Effector CD8-positive, alpha-beta T cell (primary cell): ENCODE measurements at regions not wholly inside any gene's neighbourhood (a gene's known extent, or its start where the extent isn't known, plus 50 kb on each side); places are given as distances from the start of the nearest gene placed in this dataset.

Source experiments
- DNase-seq: peaks from one replicate; lab custom pipeline; 2025; lab: John Stamatoyannopoulos, UW

DNA sequence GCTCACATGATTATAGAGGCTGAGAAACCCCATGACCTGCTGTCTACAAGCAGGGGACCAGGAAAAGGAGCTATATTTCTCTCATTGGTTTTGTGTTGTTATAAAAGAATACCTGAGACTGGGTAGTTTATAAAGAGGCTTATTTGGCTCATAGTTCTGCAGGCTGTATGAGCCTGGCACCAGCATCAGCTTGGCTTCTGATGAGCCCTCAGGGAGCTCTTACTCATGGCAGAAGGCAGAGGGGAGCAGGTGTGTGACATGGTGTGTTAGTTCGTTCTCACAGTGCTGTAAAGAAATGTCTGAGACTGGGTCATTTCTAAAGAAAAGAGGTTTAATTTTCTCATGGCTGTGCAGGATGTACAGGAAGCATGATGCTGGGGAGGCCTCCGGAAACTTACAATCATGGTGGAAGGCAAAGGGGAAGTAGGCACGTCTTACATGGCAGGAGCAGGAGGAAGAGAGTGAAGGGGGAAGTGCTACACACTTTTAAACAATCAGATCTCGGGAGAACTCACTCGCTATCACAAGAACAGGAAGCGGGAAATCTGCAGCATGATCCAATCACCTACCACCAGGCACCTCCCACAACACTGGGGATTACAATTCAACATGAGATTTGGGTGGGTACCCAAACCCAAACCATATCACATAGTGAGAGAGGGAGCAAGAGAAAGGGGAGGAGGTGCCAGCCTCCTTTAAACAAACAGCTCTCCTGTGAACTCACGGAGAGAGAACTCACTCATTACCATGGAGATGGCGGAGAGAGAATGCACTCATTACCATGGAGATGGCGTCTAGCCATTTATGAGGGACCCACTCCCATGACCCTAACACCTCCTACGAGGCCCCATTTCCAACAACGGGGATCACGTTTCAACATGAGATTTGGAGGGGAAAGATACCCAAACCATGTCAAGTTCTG, 133.4 kb downstream of the JCAD start:
- no peak for DNase-seq

DNA sequence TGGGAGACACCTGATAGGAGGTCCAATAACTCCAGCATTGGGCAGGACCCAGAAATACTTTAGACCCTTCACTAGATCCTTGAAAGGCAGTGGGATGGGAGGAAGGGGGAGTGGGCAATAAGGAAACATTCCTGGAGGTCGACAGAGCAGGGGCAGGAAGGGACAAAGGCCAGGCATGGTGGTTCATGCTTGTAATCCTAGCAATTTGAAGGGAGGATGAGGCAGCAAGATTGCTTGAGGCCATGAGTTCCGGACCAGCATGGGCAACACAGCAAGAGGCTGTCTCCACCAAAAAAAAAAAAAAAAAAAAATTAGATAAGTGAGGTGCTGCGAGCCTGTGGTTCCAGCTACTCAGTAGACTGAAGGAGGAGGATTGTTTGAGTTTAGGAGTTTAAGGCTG, 134.9 kb downstream of the JCAD start:
- no peak for DNase-seq

DNA sequence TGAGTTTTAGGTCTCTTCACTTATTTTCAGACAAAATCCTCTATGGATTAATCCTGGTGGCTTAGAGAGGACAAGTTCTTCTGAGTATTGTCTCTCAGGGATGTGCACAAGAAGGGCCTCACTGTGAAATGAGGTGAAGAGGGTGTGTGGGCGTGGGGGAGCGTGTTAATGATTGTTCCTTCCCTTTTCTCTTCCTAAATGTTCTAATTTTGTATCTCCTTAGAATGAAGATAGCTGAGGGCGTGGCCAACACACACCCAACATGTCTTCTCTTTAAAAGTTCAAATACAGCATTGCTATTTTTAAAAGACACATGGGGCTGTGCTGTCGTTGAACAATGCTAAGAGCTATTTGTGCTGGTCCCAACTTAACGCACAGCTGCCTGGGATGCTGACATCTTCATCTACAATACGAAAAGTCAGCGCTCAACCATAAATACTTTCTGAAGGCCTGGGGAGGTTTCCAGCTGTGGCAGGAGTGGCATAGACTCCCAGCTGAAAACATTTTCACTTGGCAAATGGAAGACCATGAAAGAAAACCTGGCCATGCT, 135.9 kb downstream of the JCAD start:
- DNase-seq = no peak

DNA sequence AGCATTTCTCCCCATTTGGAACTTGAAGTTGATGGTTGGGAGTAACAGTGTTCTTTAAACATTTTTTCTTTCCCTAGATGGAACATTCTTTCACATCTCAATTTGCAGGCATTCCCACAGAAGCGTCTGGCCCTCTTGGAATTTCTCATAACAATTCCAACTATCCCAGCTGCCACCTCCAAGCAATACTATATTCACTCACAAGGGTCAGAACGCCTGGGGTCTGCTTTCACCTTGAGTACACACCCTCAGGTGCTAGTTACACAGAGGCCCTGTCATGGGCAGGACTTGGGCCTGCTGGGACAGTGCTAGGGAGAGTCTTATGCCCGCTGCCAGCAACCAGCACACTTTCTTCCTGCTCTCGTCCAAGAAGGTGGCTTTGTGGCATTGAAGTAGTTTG, 136.5 kb downstream of the JCAD start:
- DNase-seq = no peak

DNA sequence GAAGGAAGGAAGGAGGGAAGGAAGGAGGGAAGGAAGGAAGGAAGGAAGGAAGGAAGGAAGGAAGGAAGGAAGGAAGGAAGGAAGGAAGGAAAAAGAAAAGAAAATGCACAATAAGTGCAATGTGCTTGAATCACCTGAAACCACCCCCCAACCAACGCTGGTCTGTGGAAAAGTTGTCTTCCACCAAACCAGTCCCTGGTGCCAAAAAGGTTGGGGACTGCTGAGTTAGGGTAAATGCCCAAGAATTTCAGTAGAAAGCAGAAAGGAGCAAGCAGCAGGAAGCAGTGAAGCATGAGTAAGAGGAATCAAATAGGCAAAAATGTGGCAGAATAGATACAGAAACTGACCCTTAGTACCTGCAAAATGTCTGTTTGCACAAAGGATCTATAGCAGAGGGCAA, 137.2 kb downstream of the JCAD start:
- no peak for DNase-seq

DNA sequence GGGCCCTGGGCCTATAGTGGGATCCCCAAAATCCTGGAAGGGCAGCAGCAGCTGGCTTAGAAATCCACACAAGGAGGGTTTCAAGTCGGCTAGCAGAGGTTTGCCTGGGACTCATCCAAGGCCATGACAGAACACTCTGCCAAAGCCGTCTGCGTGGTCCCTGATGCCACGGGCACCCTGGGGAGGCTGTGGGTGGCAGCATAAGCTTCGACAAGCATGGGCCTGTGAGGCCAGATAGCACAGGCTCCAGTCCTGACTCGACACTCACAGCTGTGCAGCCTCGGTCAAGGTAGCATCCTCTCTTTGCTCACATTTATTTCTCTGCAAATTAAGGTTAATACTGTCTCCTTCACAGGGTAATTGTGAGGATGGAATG, 138.3 kb downstream of the JCAD start:
- no peak for DNase-seq

DNA sequence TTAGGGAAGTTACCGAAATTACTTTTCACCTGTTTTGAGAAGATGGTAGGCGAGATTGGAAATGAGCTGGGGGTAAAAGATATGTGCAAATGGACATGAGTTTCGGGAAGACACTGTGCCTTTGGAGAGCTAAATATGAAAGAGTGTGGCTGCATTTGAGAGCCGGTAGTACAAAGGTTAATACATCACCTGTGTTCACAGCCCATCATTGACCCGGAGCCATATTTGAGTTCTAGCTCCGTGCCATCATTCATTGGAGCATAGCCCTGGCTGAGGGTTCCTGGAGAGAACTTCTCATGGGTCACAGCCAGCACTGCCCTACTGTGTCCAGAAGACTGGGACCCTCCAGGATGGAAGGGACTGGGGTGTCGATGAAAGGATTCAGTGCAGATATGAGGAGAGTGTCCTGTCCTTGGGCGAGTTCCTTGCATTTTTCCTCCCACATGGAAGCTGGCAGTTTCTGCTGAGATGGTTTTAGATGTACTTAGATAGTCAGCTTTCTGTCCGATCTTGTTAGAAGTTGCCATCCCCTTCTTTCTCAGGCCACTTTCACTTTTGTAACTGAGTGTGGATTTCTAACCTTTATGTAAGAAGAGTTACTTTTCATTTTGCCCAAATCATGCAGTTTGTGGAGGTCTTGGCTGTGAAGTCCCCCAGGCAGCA, 138.8 kb downstream of the JCAD start:
- DNase-seq = no peak

DNA sequence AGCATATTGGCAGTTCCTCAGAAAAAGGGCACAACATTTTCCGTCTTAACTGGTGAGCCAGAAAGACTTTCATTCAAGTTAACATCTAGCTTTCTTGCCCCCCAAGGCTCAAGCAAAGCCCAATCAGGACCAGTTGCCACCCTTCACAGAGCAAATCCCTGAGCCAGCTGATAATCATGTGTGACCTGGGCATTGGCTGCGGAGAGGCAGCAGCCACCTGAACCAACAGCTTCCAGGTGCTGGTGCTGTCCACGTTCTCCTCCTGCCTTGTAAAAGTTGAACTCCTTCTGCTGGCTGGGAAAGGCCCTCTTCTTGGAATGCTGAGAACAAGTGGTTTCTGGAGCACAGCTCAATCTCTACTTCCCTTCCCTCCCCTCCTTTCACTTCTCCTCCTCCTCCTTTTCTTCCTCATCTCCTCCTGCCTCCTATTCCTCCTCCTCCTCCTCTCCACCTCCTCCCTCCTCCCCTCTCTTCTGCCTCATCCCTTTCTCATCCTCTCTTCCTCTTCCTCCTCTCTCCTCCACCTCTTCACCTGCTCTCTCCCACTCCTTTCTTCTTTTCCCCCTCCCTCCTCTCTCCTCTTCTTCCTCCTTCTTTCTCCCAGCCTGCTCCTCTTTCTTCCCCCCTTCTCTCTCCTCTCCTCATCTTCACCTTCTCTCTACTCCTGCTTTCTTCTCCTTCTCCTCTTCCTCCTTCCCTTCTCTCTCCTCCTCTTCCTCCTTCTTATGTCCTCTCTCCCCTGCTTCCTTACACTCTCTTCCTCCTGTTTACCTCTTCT, 140.6 kb downstream of the JCAD start:
- DNase-seq = no peak

DNA sequence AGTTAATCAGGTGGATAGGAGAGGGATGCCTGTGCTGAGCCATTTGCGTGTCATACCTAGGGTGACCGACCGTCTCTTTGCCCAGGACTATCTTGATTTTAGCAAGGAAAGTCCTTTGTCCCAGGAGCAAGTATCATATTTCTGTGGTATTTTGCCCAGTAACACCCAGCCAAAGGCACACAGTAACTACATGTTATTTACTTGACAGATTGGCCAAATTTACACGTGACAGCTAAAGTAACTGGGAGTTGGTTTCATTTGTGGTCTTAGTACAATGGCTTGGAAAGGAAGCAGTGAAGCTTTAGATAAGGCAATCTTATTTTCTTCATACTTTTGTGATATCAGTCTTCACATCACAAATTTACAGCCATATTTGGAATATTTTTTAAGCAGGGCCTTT, 142.1 kb downstream of the JCAD start:
- DNase-seq = no peak

DNA sequence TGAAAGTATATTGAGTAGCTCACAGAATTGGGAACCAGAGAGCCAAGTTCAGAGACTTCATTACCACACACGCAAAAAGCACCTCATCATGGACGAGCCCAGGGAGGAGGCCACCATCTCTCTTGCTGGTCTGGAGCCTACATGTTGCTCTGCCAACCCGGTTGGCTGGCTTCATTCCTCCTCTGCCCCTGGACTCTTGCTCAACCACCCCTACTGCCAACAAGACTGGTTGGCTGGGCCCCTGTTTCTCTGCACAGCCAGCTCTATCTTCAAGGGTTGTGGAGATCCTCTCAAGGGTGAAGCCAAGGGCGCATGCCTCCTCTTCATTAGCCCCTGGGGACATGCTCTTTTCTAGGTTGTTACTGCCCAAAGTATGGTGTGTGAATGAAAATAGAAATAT, 142.7 kb downstream of the JCAD start:
- no peak for DNase-seq

DNA sequence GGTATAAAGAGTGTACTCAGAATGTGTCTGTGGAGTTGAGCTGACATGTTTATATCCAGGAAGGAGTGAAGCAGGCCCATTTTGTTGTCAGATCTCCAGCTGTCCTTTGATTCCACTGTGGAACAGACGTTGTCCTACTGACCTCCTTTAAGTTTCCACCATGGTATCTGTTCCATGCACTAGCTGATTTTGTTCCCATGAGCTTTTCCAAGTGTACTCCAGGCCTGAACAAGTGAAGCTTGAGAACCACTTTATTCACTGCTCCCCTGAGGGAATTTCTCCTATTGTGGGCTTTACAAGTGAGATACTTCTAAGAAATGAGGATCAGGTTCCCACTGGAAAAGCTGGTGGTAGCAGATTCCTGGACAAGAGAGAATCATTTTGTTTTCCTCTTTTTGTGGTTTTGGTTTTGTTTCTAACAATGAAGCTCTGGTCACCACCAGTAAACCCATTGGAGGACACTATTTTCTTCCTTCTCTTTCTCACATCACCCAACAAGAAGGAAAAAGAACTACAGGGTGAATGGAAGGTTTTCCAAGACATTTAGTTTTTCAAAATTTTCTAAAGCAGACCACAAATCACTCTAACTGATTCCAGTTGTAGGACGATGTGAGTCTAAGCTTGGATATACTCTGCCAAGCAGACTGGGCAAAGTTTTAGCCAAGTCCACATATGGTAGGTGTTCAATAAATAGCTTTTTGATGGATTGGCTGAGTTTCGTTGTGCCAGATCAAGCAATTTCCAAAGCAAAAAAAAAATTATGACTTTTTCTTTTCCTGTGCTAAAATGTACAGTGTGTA, 144.2 kb downstream of the JCAD start:
- DNase-seq = no peak

DNA sequence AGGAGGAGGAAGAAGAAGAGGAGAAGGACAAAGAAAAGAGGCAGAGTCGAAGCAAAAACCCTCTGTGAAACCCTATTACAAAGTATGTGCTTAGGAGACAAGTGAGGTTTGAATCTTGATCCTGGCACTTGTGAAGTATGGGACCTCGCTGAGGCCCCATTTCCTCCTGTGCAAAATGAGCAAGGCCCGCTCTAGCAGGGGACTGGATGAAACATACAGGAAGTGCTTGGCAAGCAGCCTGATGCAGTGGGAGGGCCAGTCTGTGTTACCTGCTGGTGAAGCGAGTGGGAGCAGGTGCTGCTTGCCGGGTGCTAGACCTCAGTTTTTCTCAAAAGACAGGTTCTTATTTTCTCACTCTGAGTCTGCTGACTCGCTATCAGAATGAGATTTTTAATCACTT, 150.4 kb downstream of the JCAD start:
- no peak for DNase-seq

DNA sequence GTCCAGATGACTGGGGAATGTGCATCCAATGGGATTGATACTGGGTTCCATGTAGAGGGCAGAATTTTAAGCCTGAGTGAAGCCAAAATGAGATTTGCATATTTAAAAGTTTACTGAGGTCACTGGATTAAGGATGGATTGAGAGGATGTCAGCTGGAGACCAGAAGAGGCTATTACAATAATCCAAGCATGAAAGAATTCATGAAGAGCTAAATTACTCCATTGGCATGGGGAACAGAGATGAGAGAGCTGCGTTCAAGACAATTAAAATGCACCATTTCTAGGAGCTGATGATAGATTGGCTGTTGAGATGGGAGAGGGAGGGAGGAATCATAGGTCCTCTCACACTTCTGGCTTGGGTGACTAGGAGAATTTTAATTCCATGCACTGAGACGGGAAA, 158.5 kb downstream of the JCAD start:
- no peak for DNase-seq

DNA sequence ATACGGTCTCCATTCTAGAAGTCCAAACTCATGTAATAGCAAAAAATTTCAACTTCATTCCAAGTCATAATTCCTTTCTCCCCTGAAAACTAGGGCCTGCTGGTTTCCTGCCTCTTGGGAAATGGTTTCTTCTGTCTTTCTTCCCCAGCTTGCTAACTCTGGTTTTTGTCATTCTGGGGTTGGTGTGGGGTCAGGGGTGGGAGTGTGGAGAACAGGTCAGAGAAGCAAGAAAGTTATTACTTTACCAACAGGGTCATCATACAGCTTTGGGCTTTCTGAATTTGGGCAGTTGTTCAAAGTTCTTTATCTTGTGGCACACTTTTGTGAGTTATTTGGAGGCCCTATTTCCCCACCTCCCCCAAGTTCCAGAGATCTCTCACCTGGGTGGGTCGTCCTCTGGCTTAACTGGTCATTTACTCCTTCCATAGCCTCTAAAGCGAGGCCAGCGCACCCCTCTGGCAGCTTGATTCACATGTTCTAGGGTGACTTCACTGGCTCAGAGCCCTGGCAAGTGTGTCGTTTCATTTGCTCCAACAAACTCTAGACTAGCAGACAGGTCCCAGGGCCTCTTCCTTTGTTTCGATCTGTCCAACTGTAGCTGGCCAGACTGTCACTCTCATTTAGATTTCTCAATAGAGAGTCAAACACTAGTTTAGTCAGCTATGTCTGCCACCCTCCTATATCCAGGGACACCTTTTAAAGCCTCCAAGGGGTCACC, 161.2 kb downstream of the JCAD start:
- no peak for DNase-seq

DNA sequence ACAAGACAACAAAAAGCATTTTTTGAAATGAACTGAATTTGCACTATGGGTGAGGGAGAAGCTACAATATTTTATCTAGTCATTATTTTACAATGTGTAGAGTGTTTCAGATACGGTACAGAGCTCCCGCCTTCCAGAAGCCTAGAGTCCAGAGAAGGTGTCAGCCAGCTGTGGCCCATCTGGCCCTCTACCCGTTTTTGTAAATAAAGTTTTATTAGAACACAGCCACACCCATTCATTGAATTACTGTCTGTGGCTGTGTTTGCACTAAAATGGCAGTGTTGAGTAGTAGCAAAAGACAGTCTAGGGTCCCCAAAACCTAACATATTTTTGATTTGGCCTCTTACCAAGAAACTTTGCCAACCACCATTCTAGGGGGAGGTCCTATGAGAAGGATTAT, 162.0 kb downstream of the JCAD start:
- no peak for DNase-seq

DNA sequence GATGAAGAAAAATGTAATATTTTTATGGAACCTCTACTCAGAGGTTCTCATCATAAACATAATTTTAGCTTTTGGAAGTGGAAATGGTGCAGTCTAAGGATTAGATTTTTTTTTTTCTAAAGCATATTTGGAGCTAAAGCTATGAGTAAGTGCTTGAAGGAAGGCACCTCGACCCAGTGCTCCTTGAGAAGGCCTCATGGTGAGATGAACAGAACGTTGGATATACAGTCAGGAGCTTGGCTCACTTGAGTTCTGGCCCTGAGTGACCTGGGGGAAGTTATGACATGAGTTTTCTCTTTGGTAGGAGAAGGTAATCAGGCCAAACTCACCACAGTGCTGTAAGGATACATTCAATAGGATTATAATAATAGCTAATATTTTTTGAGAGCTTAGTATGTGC, 163.3 kb downstream of the JCAD start:
- no peak for DNase-seq

DNA sequence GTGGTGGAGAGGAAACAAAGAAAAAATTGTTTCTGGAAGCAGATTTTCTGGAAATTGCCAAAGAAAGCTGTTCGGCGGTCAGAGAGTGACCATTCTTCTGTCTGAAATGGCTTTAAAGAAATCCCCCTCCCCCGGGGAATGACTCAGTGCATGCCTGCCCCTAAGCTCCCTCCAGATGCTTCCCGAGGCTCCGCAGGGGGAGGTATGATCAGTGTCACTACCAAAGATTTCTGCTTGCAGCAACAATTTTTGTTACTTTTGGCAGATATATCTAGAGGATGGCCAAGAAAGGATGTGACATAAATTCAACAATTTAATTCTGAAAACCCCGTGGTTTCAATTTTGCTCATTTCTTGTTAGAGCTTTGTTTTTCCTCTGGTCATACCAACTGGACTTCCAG, 163.9 kb downstream of the JCAD start:
- DNase-seq = no peak

DNA sequence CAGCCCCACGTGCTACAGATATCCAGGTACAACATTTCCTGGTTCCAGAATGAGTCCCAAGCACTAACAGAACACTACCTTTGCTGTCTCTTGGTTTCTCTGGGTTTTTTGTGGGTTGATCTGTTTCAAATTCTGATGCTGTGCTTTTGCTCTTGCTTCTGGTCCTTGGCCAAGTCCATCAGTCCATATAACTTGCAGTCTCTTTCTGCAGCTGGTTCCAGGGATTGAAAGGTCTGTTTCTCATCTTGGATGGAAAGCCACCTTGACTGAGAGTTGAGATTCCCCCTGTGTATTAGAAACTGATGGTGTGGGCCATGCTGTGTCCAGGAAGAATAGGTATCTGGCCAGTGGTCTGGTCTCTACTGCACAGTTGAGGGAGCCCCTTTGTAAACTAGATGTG, 171.1 kb downstream of the JCAD start:
- DNase-seq = no peak

DNA sequence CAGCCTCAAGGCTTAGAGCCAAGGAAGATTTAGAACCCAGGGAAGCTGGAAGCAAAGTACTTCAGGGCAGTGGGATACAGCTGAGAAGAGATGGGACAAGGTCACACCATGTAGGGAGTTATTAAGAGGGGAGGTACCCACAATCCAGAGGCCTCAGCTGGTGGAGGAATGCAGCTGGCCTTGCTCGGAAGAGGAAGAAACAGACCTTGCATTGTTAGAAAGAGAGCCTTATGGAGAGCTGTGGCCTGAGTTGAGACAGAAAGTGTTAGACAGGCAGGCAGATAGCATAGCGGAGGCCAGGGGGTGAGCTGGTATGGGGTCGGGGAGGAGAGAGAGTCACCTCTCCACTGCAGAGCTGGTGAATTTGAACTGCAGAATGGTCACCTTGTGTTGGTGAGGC, 173.1 kb downstream of the JCAD start:
- DNase-seq = no peak

DNA sequence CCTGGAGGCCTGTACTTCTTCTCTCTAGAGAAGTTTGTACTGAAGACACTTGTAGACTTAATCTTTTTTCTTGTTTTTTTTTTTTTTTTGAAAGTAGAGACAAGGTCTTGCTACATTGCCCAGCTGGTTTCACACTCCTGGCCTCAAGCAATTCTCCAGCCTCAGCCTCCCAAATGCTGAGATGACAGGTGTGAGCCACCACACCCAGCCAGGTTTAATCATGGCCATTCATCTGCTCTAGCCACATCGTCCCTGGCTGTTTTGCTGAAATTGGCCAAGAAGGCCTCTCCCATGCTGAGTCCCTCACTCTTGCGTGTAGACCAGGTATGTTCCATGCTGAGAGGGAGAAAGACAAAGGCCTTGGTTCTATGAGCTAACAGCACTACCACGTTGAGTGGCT, 176.2 kb downstream of the JCAD start:
- DNase-seq = no peak

DNA sequence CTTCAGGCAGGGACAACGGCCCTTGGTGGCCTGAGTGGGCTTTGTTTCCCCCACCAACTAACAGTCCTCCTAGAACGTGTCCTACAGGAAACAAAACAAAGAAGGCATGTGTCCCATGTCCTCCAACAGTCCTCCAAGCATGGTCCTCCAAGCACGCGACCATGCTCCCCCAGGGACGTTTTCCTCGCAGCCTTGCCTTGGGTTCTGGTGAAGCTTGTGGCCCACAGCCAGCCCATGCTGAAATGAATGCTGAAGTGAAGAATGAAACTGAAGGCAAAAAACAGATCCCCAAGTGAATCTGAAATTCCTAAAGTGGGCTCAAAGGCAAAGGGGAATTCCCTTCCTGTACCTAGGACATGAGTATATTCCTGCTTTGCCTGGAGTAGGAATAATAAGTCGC, 176.6 kb downstream of the JCAD start:
- no peak for DNase-seq
